ENCODE measurements at regions not wholly inside any gene's neighbourhood (a gene's known extent, or its start where the extent isn't known, plus 50 kb on each side); places are given as distances from the start of the nearest gene placed in this dataset.
"Not testable (repeated sequence)": the region's sequence is repeated elsewhere in the genome, so short reads cannot be mapped to it uniquely, and the experiment has no call there.

DNA sequence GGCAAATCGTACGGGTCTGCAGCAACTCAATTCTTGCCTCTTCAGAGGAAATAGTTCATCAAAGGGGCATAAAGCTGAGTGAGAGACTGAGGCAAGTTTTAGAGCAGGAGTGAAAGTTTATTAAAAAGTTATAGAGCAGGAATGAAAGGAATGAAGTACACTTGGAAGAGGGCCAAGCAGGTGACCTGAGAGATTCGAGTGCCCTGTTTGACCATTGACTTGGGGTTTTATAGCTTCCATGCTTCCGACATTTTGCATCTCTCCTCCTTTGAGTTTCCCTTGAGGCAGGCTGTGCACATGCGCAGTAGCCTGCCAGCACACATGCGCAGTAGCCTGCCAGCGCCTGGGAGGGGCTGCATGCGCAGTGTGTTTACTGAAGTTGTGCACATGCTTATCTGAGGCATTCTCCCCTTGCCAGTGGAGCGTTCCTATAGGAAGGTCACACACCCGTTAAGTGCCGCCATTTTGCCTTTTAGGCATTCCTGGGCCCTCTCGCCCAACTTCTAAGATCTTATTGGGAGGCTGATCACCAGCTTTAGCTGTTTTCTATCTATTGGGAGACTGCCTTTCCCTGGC is 265.5 kb upstream of the MGAT5 start:
- no peak for DNase-seq

DNA sequence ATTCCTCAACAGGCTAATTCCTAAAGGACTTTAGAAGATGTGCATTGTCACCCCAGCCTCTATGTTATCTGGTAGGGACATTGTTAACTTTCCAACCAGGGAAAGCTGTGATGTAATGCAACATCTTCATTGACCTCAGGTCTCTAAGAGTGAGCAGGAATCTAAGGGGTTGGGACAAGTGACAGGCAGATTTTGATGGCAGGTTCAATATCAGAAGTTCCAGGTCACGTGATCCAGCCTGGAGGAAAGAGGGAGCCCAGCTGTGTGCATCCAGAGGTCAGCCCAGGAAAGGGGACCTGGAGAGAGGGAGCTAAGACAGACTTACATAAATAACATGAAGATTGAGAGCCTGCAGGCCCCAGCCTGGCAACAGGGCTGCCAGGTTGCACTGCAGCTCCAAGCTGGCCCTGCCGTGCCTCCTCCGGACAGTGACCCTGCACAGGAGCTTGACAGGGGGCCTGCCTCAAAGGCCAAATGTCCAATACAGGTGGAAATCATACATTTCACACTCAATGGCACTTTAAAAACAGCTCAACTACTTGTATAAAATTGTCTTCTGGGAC is 262.2 kb upstream of the MGAT5 start:
- DNase-seq, result no peak

DNA sequence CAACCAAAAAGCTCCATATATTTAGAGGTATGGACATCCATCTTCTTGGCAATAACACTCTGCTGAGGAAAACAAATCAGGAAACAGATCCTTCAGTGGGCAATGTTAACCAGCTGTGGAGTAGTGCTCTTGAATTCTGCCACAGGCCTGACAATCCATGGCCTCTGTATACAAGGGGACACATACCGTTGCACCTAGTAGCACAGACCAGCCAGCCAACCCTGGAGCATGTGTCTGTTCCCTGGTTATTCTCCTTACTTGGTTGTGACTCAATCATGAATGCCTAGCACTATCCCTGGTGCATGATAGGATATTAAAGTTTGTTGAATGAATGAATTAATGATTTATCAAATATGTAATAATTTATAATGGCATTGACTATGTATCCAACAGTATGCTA is 261.4 kb upstream of the MGAT5 start:
- DNase-seq, result no peak

DNA sequence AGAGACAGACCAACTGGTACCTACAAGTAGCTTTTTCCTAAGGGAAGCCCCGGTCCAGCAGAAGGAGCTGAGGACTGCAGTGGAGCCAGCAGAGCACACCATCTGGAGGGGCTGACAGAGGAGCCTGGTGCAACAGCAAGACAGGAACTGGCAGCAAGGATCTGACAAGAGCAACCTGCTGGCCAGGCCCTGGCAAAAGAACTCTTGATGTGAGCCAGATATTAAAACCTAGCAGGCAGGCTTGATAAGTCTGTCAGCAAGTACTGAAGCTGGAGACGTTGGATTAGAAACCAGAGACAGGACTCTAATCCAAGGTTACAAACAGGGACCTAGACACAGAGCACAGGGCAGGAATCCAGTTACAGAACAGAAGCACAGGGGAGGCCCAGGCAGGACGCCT is 260.7 kb upstream of the MGAT5 start:
- no peak for DNase-seq

DNA sequence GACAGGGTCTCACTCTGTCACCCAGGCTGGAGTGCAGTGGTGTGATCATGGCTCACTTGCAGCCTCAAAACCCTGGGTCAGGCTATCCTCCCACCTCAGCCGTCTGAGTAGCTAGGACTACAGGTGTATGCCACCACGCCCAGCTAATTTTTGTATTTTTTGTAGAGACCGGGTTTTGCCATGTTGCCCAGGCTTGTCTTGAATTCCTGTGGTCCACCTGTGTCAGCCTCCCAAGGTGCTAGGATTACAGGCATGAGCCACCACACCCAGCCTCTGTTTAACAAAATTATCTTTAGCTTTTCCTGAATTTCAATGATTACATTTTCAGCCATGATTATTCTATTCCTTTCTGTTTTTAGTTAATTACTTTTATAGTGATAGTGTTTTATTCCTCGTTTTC is 255.1 kb upstream of the MGAT5 start:
- not testable (repeated sequence) for DNase-seq

DNA sequence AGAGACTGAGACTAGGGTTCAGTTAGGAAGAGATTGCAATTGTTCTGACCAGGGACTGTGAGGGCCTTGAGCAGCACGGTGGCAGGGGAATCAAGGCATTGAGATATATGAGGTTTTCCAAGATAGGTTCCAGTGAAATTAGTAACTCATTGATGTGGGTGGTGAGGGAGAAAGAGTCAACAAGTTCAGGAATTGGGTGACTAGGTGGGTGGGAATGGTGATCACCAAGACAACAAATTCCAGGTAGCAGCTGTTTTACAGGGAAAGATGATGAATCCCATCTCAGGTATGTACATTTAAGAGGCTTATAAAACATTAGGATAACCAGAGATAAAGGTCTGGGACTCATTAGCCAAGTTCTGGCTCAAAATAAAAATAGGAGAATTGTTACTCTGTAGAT is 251.5 kb upstream of the MGAT5 start:
- DNase-seq, result no peak

DNA sequence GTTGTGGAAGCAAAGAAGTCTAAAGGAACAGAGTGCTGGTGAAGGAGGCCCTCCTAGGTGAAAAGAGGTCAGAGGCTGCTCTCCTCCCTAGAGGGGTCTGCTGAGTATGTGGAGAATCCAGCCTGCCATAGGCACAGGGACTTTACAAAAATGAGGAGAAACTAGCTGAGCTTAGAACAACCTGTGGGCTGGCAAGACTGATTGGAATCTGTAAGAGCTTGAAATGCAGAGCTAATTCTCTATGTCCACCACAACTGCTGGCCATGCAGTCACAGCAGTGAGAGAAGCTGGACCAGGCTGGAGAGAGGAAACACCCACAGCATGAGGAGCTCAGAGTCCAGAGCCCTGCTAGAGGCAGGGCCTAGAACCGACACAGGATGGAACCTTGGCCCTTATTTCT is 251.0 kb upstream of the MGAT5 start:
- DNase-seq, result no peak

DNA sequence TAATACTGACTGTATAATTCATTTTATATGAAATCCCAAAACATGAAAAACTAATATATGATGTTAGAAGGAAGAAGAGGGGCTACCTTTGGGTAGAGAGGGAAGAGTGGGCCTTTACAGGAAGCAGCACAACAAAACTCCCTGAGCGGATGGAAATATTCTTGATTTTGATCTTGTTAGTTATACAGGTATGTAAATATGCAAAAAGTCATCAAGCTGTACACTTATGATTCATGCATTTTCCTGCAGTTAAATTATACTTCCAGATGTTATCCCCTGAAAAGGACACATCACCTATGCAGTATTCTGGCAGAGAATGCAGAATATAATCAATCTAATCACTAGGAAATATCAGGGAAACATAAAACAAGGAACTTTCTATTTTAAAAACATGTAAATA is 249.4 kb upstream of the MGAT5 start:
- DNase-seq, result no peak

DNA sequence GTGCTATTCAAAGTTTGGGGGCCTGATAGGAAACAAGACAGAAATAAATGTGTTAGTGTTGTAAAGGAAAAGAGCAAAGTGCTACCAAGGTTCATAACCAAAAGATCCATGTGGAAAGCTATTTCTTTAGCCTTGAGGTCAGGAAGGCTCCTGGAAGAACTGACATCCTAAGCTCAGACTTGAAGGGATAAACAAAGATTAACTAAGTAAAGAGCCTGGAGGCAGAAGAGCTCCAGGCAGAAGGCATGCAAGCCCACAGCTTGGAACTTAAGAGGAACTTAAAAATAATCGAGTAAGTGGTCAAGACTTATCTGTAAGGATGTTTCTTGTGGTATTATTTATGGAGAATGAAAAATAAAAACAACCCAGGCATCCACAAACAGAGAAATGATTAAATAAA is 245.0 kb upstream of the MGAT5 start:
- DNase-seq, result no peak

DNA sequence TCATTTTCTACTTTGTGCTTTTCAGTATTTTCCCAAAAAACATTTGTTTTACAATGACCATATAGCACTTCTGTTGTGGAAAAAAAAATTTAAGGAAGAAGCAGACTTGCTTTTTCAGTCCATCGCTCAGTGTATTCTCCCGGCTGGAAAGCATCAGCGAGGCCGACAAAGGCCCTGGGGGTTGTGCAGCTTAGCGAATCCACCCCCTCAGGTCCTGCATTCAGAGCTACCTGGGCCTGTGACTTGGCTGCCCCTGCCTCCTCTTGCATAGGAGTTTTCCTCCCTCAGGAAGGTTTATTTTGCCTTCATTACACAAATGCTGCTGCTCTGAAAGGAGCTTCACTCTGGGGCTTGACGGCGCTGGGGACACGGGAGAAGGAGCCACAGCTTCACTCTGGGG is 244.4 kb upstream of the MGAT5 start:
- DNase-seq, result no peak

DNA sequence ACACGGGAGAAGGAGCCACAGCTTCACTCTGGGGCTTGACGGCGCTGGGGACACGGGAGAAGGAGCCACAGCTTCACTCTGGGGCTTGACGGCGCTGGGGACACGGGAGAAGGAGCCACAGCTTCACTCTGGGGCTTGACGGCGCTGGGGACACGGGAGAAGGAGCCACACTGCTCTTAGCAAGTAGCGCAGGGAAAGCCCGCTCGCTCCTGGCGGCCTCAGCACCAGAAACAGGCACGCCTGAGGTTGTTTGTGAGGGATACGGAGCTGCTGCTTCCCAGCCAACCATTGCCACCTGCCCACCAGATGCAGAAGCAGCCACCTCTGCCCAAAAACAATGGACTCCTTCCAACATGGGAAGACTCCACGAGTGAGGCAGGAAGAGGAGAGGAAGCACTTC is 244.0 kb upstream of the MGAT5 start:
- DNase-seq, result not testable (repeated sequence)

DNA sequence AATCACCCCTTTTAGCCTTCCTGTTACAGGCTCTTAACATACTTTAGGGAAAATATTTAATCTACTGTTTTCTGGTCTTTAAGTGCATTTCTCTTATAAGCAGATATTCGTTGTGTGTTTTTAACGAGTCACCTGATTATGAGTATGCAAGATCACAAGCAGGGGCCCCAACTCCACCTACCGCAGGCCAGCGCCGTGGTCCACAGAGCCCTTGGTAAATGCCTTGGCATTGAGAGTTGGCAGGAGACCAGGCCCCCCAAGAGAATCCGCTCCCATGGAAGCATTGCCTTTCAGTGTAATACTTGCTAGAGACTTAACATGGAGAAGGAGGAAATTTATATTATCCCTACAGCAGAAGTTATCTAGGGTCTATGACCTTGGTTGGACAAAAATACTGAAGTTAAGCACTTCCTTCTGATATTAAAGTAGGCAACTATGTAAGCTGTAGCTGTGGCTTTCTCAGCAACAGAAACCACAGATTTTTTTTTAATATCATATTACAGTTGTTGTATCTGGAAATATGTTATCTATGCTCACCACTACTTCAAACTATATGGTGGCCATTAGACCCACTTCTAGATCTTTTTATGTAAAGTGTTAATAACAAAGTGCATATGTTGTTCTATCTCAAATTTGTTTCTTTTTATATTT is 241.8 kb upstream of the MGAT5 start:
- DNase-seq, result no peak

DNA sequence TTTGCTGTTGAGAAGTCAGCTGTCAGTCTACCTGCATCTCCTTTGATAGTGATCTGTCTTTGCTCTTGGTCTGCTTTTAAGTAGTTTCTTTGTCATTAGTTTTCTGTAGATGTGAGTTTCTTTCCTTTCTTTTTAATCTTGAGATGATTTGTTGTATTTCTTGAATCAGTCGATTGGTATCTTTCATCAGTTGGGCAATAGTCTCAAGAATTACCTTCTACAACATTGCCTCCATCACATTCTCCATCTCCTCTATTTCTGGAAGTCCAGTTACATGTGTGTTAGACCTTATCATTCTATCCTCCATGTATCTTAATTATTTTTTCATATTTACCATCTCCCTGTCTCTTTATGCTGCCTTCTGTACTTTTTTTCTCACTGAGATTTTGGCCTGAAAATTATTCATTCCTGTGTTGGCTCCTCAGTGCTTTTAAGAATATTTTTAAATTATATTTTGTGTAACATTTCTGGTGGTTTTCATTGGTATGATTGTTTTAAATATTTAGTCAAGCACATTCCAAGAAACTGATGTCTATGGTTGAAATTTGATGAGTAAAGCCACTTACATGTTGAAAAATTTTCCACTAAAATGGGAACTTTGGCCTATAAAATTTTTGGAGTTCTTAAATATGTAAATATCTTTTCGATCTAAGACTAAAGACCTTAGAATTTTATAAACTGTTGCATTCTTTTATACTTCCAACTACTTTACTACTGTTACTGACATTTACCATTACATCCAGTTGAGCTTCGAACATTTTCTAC is 239.5 kb upstream of the MGAT5 start:
- DNase-seq, result no peak

DNA sequence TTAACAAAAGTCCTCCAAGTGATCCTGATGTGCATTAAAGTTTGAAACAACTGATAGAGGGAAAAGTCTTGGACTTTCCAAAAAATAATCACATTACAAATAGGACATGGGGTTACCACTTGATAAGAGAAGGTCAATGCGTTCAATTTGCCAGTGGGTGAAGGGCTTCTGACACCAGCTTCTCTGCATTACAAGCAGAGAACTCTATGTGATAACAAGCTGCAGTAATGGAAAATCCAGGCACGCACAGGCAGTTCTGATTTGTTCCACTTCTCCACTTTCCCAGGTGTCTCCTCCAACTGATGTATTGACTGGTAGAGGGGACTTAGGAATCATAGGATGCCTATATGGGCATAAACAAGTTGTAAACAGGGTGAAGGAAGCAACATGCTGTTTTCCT is 234.0 kb upstream of the MGAT5 start:
- no peak for DNase-seq

DNA sequence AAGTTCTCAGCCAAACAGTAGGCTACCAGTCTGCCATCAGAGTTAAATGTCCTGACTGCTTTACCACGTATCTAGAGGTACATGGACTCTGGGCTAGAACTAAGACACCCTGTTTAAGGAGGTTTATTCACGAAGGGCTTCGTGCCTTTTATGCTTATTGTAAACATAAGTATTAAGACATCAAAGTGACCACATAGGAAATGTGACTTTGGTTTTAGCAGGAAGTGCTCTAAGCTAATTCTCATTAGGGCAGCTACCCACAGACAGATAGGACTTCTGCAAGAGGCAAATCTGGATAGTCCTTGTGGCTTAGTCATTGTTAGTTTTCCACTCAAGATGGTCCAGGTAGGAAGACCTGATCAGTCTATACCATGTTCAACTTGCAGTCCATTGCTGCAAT is 233.3 kb upstream of the MGAT5 start:
- no peak for DNase-seq

DNA sequence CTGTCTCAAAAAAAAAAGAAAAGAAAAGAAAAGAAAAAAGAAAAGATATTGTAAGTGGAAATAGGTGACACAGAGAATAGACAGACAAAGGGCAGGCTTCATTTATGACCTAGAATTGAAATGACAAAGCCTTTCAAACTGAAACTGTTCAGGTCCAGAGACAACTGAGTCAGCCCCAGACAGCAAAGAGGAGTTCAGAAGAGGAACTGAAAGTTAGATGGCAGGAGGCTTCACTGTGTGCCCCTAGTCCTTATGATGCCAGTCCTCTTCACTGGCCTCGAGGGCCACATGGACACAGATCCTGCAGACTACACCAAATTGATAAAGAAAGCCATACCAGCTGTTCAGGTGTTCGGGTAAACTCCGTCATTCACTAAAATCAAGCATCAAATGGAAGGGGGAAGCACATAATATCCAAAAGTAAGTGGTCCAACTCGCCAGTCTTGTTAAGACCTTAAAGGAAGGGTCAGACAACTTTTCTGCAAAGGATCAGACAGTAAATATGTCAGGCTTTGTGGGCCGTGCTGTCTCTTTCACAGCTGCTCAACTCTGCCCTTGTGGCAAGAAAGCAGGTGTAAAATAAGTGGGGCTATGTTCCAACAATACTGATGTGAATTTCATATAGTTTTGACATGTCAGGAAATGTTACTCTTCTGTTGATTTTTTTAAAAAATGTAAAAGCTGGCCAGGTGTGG is 231.9 kb upstream of the MGAT5 start:
- no peak for DNase-seq

DNA sequence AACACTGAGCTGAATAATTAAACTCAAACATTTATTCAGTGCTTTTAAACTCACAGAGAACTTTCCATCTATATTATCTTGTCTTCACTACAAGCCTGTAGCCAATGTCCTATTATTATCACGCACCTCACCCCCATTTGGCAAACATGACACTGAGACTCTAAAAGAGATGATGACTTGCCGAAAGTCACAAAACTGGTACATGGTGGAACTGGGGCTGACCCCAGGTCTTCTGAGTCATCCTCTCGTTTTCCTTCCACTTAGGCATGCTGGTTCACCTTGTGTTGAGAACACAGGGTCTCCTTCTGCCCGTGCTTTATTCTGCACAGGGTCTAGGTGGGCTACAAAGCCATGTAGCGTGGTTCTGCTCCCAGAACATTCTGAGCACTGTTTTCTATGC is 230.0 kb upstream of the MGAT5 start:
- DNase-seq, result no peak

DNA sequence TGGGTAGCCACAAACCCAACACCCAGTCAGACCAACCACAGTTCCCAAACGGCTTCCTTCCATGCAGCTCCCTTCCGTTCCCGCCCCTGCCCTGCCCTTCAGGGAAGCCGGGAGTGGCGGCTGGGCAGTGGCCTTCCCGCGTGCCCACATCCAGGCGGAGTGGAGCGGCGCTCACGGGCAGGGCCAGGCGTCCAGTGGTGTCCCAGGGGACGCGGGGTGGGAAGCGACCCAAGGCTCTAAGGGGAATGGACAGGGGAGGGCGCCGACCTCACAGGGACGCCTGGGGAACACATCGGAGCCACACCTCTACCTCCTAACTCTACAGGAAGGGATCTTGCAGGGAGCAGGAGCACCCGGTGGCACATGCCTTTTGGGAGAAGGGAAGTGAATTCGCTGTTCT is 225.9 kb upstream of the MGAT5 start:
- DNase-seq, result no peak

DNA sequence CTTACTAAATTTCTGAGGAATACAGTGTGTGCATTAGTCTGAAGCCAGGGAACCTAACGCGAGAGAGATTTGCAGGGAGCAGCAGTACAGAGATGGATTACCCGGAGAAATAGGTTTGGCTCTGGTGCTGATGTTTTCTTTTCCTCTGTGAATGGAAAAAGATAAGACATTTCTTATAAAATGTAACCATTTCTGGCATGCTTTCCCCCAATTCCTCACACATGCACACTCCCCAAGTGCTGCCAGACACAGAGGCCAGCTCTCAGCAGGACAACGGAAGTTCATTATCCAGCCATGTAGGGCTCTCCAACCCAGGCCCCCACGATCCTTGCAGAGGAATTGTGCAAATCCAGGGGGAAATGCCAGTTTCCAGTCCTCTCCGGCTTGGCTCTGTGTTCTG is 224.5 kb upstream of the MGAT5 start:
- no peak for DNase-seq

DNA sequence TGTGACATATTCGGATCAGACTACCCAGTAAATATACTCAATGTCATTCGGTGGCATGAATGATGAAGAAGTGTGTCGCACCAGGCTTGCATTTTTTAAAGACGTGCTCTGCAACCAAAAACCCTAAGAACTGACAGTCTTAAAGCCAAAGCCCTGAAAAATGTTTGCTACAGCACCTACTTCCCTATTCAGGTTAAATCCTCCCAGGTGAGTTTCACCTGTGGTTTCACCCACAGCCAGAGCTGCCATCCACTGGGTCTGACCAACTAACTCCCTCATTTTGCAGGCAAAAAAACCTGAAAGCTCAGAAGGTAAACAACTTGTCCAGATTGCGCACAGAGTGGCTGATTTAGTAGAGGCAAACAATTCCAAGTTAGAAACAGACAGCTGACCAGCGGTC is 222.3 kb upstream of the MGAT5 start:
- DNase-seq, result no peak

DNA sequence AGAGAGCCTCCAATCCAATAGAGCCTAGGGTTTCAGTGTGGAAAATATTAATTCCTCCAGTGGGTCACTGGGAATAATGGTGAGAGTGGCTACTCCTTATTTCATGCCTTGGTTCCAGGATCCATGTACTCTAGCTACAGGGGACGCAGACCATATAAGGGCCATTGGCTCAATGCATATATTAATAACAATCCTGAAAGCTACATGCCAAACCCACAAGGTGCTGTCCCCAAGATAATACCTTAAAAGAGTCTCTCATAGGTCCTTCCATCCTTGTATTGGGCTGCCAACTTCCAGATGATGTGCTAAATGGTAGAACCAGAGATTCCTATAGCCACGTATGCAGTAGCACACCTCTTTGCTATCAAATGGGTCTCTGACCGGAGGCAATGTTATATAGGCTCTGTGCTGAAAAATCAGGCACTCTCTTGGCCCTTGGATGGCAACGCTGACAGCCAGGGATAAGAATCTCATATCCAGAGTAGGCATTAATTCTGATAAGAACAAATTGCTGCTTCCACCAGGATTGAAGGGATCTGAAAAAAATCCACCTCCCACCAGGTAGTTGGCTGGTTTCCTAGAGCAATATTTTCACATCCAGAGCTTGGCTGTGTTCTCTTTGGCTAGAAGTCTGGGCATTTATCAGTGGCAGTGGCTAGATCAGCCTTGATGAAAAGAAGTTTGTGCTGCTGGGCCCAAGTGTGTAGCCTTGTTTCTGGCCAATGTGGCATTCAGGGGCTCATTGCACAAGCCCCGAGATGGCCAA is 218.1 kb upstream of the MGAT5 start:
- no peak for DNase-seq

DNA sequence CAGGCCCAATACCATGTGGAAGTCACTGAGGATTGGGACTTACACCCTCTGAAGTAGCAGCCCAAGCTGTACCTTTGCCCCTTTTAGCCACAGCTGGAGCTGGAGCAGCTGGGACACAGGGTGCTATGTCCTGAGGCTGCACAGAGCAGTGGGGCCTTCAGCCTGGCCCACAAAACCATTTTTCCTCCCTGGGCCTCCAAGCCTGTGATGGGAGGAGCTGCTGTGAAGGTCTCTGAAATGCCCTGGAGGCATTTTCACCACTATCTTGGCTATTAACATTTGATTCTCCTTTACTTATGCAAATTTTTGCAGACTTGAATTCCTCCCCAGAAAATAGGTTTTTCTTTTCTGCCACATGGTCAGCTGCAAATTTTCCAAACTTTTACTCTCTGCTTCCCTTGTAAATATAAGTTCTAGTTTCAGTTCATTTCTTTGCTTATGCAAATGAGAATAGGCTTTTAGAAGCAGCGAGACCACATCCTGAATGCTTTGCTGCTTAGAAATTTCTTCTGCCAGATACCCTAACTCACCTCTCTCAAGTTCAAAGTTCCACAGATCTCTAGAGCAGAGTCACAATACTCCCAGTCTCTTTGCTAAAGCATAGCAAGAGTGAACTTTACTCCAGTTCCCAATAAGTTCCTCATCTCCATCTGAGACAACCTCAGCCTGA is 213.8 kb upstream of the MGAT5 start:
- no peak for DNase-seq

Data from GDM1 (cell line).